Panc1 (cell line): ENCODE measurements at regions not wholly inside any gene's neighbourhood (a gene's known extent, or its start where the extent isn't known, plus 50 kb on each side); places are given as distances from the start of the nearest gene placed in this dataset.

ENCODE experiments used
- ATAC-seq: fragments of 200-7000 bp; cut with Tn5 transposase; 2 replicates; pipeline ENCODE4 v1.9.1; 2020; ENCODE audit warnings: mild to moderate bottlenecking, moderate library complexity
- BruUV-seq: library from RNA; stranded (reverse); fragments of 400-500 nt; replicated peaks from 2 replicates; lab custom pipeline; 2021; lab: Mats Ljungman, UMichigan
- CTCF ChIA-PET: fragments of 300-600 bp; sonication (Branson Sonifier 250); formaldehyde crosslinking; loops from one replicate; lab custom pipeline; 2022; ENCODE audit warnings: antibody characterized with exemption; lab: Charles Lee
- POLR2A ChIA-PET: fragments of 300-600 bp; sonication (Branson Sonifier 250); formaldehyde crosslinking; loops from one replicate; lab custom pipeline; 2022; ENCODE audit warnings: antibody characterized with exemption; lab: Charles Lee
- DNase-seq: peaks from one replicate; pipeline ENCODE4 v3.0.0-alpha.2; 2010; ENCODE audit warnings: low read depth, low spot score
- H3K27ac ChIP-seq: 2 replicates; pipeline ENCODE4 v1.5.1; 2011; ENCODE audit warnings: mild to moderate bottlenecking, low read length, inconsistent platforms
- H3K27me3 ChIP-seq: fragments of 200-500 bp; sonication (Bioruptor generic); 2 replicates; pipeline ENCODE4 v1.6.0; 2014; ENCODE audit warnings: low read length, inconsistent platforms; ENCODE audit not compliant: control insufficient read depth, insufficient read depth
- H3K36me3 ChIP-seq: fragments of 200-500 bp; sonication (Bioruptor generic); 2 replicates; pipeline ENCODE4 v1.5.1; 2014; ENCODE audit warnings: inconsistent platforms, mild to moderate bottlenecking, low read length, moderate library complexity; ENCODE audit not compliant: control insufficient read depth, insufficient read depth
- H3K4me1 ChIP-seq: 2 replicates; pipeline ENCODE4 v1.5.1; 2011; ENCODE audit warnings: inconsistent platforms, mild to moderate bottlenecking, low read length, moderate library complexity; ENCODE audit not compliant: control insufficient read depth, insufficient read depth
- H3K4me3 ChIP-seq, 2 experiments: 2 replicates each; pipeline ENCODE4 v1.5.1; 2011 to 2012; ENCODE audit warnings: low read depth in 2 of 2, low read length in 2 of 2, mild to moderate bottlenecking in 2 of 2, inconsistent platforms in 1 of 2, moderate library complexity in 1 of 2
- H3K9me3 ChIP-seq: fragments of 200-500 bp; sonication (Bioruptor generic); 2 replicates; pipeline ENCODE4 v1.5.1; 2014; ENCODE audit warnings: low read depth, mild to moderate bottlenecking, inconsistent platforms, low read length, moderate library complexity; ENCODE audit not compliant: control insufficient read depth, insufficient read depth
- CTCF ChIP-seq: fragments of 450-650 bp; IDR thresholded peaks from 2 replicates; pipeline ENCODE4 v1.5.1; 2017; ENCODE audit warnings: mild to moderate bottlenecking
- POLR2AphosphoS5 ChIP-seq: IDR thresholded peaks from 2 replicates; pipeline ENCODE4 v1.6.1; 2012; ENCODE audit warnings: mild to moderate bottlenecking, low read depth, low read length, moderate library complexity
- REST ChIP-seq, 2 experiments: IDR thresholded peaks; 2 replicates each; pipeline ENCODE4 v1.6.1; 2011 to 2012; ENCODE audit warnings: low read depth in 2 of 2, control low read depth in 1 of 2, low read length in 1 of 2, mild to moderate bottlenecking in 1 of 2, moderate library complexity in 1 of 2; ENCODE audit not compliant: insufficient read depth in 1 of 2
- SIN3A ChIP-seq: IDR thresholded peaks from 2 replicates; pipeline ENCODE4 v1.6.1; 2012; ENCODE audit warnings: low read depth, mild to moderate bottlenecking, low read length, moderate library complexity, borderline replicate concordance; ENCODE audit not compliant: insufficient read depth
- TCF7L2 ChIP-seq: IDR thresholded peaks from 2 replicates; pipeline ENCODE4 v1.6.1; 2011; ENCODE audit warnings: mild to moderate bottlenecking, low read depth, low read length, inconsistent platforms
- in situ Hi-C: cut with HindIII; loops from 2 replicates; pipeline ENCODE4 v1.10.0; 2016; ENCODE audit warnings: low sequenced_read_pairs, low pct_unique_long_range_greater_than_20kb
- intact Hi-C: fragments of 100-400 bp; cut with micrococcal nuclease; formaldehyde crosslinking; loops from one replicate; pipeline ENCODE4 v1.10.0; 2022; ENCODE audit not compliant: unreplicated experiment

- DNase-seq (no peak), ATAC-seq (no peak)
- Histone ChIP-seq H3K27me3 (no peaks in the 10 kb centered on the region), H3K36me3 (no peaks in the 10 kb centered on the region), H3K27ac (no peak overlapping the region), H3K9me3 (no peaks in the 10 kb centered on the region), H3K4me3 (no peak overlapping the region), H3K4me1 (no peaks in the 10 kb centered on the region)
- CTCF ChIA-PET = no interaction called here
- TF ChIP-seq TCF7L2 (no peak), POLR2AphosphoS5 (no peak), SIN3A (no peak), REST (IDR thresholded peaks at IDR 0.05; ENCODE audit: insufficient read depth in 1 of 2, low read depth in 2 of 2, low read length in 1 of 2) (no peak)
- intact Hi-C loops (no loop called here), in situ Hi-C loops (no loop called here)
- POLR2A ChIA-PET = no interaction called here
- BruUV-seq = no TSS peak
Measured at GRCh38 chr14:105882626-105883025, 356.2 kb downstream of the TMEM121 start.

GRCh38 chr14:105883066-105884005 is 357.0 kb downstream of the TMEM121 start:
- ChIA-PET POLR2A (no interaction called here), CTCF (no interaction called here)
- intact Hi-C loops = no loop called here

More at GRCh38 chr14:105883066-105884005, 357.0 kb downstream of the TMEM121 start:
- no peak for DNase-seq
- H3K9me3 ChIP-seq = no peaks in the 10 kb centered on the region
- TF ChIP-seq TCF7L2 (no peak), SIN3A (no peak), REST (IDR thresholded peaks at IDR 0.05; ENCODE audit: insufficient read depth in 1 of 2, low read depth in 2 of 2, low read length in 1 of 2) (no peak), CTCF (no peak)
- no peaks in the 10 kb centered on the region for H3K27me3 ChIP-seq
- no peaks in the 10 kb centered on the region for H3K36me3 ChIP-seq
- BruUV-seq = no TSS peak
- in situ Hi-C loops = no loop called here
- H3K27ac ChIP-seq = no peak overlapping the region
- H3K4me3 ChIP-seq = no peak overlapping the region
- no peak for ATAC-seq
- H3K4me1 ChIP-seq = no peaks in the 10 kb centered on the region
